ENCODE measurements at regions not wholly inside any gene's neighbourhood (a gene's known extent, or its start where the extent isn't known, plus 50 kb on each side); places are given as distances from the start of the nearest gene placed in this dataset.

DNA sequence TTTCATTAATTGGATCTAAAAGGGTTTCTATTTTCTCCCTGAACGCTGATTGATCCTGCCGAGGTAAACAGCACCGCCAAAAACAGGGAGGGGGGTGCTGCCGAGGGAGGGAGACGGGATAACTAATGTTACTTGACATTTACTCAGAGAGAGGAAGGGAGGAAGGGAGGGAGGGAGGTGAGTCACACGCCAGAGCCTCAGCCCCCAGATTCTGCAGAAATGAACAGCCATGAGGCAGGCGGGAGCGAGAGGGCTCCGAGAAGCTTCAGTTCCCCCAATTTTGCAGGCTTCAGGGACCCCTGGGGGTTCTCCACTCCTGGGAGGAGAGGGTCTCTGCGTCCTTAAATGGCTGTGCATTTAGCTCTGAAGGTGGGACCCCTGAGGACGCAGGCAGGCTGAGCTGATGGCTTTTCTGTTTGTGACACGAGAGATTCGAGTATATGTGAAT lies 59.1 kb upstream of the IER5L start:
- Histone ChIP-seq H3K4me3 (ENCODE audit: low read depth, low read length) (no peak overlapping the region), H3K36me3 (ENCODE audit: control insufficient read depth in 2 of 2, insufficient read depth in 1 of 2, low read length in 2 of 2) (no peaks in the 10 kb centered on the region), H3K9me3 (ENCODE audit: control insufficient read depth, insufficient read depth, low read depth, low read length) (no peaks in the 10 kb centered on the region), H3K27ac (ENCODE audit: extremely low read depth, low read depth, low read length) (no peak overlapping the region), H3K4me1 (ENCODE audit: control insufficient read depth, insufficient read depth, low read length) (no peaks in the 10 kb centered on the region)
- ChIA-PET CTCF (interaction anchor here (0.6 to 1.6 kb wide), 2 partner anchors 64 to 938 kb away, joined by 4 to 6 read pairs; no protein-coding TSS in a partner anchor), POLR2A (interaction anchor here (2.1 kb wide), 1 partner anchor 59 kb away, joined by 10 read pairs; the partner anchor contains the start of gene IER5L)
- TF ChIP-seq ZNF155 (tag by site-specific recombination; IDR thresholded peaks at IDR 0.05): no peak
- no peak for TF ChIP-seq ZNF24 (tag by site-specific recombination; IDR thresholded peaks at IDR 0.05)
- TF ChIP-seq ZNF48 (tag by site-specific recombination; IDR thresholded peaks at IDR 0.05): no peak
- TF ChIP-seq GLIS2 (tag by site-specific recombination; IDR thresholded peaks at IDR 0.05): 0 out of 2 replicates have a peak, but pooled peaks have one; percentile 24
- no peak for TF ChIP-seq SALL2 (tag by site-specific recombination; IDR thresholded peaks at IDR 0.05; ENCODE audit: borderline replicate concordance)
- TF ChIP-seq SP7 (tag by site-specific recombination; IDR thresholded peaks at IDR 0.05): 0 out of 2 replicates have a peak, but pooled peaks have one; percentile 12
- no peak for TF ChIP-seq ZNF548 (tag by site-specific recombination; IDR thresholded peaks at IDR 0.05)
- no peak; the same call in 1 of the 2 replicates for TF ChIP-seq ZBTB17 (tag by site-specific recombination; IDR thresholded peaks at IDR 0.05)
- no peak for TF ChIP-seq ZNF530 (tag by site-specific recombination; IDR thresholded peaks at IDR 0.05; ENCODE audit: low read depth)
- TF ChIP-seq, protein P1, sequence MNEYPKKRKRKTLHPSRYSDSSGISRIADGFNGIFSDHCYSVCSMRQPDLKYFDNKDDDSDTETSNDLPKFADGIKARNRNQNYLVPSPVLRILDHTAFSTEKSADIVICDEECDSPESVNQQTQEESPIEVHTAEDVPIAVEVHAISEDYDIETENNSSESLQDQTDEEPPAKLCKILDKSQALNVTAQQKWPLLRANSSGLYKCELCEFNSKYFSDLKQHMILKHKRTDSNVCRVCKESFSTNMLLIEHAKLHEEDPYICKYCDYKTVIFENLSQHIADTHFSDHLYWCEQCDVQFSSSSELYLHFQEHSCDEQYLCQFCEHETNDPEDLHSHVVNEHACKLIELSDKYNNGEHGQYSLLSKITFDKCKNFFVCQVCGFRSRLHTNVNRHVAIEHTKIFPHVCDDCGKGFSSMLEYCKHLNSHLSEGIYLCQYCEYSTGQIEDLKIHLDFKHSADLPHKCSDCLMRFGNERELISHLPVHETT (tag by site-specific recombination; IDR thresholded peaks at IDR 0.05): no peak
- 0 out of 2 replicates have a peak, but pooled peaks have one; percentile 5 for TF ChIP-seq EGR2 (tag by site-specific recombination; IDR thresholded peaks at IDR 0.05; ENCODE audit: low read depth)
- TF ChIP-seq, protein P2, sequence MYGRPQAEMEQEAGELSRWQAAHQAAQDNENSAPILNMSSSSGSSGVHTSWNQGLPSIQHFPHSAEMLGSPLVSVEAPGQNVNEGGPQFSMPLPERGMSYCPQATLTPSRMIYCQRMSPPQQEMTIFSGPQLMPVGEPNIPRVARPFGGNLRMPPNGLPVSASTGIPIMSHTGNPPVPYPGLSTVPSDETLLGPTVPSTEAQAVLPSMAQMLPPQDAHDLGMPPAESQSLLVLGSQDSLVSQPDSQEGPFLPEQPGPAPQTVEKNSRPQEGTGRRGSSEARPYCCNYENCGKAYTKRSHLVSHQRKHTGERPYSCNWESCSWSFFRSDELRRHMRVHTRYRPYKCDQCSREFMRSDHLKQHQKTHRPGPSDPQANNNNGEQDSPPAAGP (tag by site-specific recombination; IDR thresholded peaks at IDR 0.05): peak; percentile 58; the same call in 1 of the 2 replicates
- TF ChIP-seq, protein P3, sequence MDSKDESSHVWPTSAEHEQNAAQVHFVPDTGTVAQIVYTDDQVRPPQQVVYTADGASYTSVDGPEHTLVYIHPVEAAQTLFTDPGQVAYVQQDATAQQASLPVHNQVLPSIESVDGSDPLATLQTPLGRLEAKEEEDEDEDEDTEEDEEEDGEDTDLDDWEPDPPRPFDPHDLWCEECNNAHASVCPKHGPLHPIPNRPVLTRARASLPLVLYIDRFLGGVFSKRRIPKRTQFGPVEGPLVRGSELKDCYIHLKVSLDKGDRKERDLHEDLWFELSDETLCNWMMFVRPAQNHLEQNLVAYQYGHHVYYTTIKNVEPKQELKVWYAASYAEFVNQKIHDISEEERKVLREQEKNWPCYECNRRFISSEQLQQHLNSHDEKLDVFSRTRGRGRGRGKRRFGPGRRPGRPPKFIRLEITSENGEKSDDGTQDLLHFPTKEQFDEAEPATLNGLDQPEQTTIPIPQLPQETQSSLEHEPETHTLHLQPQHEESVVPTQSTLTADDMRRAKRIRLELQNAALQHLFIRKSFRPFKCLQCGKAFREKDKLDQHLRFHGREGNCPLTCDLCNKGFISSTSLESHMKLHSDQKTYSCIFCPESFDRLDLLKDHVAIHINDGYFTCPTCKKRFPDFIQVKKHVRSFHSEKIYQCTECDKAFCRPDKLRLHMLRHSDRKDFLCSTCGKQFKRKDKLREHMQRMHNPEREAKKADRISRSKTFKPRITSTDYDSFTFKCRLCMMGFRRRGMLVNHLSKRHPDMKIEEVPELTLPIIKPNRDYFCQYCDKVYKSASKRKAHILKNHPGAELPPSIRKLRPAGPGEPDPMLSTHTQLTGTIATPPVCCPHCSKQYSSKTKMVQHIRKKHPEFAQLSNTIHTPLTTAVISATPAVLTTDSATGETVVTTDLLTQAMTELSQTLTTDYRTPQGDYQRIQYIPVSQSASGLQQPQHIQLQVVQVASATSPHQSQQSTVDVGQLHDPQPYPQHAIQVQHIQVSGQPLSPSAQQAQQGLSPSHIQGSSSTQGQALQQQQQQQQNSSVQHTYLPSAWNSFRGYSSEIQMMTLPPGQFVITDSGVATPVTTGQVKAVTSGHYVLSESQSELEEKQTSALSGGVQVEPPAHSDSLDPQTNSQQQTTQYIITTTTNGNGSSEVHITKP (tag by site-specific recombination; IDR thresholded peaks at IDR 0.05): 0 out of 2 replicates have a peak, but pooled peaks have one; percentile 9
- TF ChIP-seq ZNF76 (tag by site-specific recombination; IDR thresholded peaks at IDR 0.05; ENCODE audit: borderline replicate concordance, low read depth): no peak
- TF ChIP-seq ZNF366 (tag by site-specific recombination; conservative IDR thresholded peaks at IDR 0.05): peak; percentile 42
- no peak for TF ChIP-seq ZNF324 (tag by site-specific recombination; IDR thresholded peaks at IDR 0.05)
- TF ChIP-seq, protein P4, sequence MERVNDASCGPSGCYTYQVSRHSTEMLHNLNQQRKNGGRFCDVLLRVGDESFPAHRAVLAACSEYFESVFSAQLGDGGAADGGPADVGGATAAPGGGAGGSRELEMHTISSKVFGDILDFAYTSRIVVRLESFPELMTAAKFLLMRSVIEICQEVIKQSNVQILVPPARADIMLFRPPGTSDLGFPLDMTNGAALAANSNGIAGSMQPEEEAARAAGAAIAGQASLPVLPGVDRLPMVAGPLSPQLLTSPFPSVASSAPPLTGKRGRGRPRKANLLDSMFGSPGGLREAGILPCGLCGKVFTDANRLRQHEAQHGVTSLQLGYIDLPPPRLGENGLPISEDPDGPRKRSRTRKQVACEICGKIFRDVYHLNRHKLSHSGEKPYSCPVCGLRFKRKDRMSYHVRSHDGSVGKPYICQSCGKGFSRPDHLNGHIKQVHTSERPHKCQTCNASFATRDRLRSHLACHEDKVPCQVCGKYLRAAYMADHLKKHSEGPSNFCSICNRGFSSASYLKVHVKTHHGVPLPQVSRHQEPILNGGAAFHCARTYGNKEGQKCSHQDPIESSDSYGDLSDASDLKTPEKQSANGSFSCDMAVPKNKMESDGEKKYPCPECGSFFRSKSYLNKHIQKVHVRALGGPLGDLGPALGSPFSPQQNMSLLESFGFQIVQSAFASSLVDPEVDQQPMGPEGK (tag by site-specific recombination; IDR thresholded peaks at IDR 0.05): peak; percentile 27; the same call in 1 of the 2 replicates
- TF ChIP-seq, protein P5, sequence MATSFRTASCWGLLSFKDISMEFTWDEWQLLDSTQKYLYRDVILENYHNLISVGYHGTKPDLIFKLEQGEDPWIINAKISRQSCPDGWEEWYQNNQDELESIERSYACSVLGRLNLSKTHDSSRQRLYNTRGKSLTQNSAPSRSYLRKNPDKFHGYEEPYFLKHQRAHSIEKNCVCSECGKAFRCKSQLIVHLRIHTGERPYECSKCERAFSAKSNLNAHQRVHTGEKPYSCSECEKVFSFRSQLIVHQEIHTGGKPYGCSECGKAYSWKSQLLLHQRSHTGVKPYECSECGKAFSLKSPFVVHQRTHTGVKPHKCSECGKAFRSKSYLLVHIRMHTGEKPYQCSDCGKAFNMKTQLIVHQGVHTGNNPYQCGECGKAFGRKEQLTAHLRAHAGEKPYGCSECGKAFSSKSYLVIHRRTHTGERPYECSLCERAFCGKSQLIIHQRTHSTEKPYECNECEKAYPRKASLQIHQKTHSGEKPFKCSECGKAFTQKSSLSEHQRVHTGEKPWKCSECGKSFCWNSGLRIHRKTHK (tag by site-specific recombination; IDR thresholded peaks at IDR 0.05): no peak
- no peak for TF ChIP-seq ZNF664 (tag by site-specific recombination; IDR thresholded peaks at IDR 0.05)
- peak; percentile 90 for TF ChIP-seq WT1 (tag by site-specific recombination; IDR thresholded peaks at IDR 0.05)
- TF ChIP-seq ZNF791 (tag by site-specific recombination; IDR thresholded peaks at IDR 0.05): no peak
- TF ChIP-seq MYNN (tag by site-specific recombination; IDR thresholded peaks at IDR 0.05; ENCODE audit: borderline replicate concordance): no peak
- TF ChIP-seq, protein P6, sequence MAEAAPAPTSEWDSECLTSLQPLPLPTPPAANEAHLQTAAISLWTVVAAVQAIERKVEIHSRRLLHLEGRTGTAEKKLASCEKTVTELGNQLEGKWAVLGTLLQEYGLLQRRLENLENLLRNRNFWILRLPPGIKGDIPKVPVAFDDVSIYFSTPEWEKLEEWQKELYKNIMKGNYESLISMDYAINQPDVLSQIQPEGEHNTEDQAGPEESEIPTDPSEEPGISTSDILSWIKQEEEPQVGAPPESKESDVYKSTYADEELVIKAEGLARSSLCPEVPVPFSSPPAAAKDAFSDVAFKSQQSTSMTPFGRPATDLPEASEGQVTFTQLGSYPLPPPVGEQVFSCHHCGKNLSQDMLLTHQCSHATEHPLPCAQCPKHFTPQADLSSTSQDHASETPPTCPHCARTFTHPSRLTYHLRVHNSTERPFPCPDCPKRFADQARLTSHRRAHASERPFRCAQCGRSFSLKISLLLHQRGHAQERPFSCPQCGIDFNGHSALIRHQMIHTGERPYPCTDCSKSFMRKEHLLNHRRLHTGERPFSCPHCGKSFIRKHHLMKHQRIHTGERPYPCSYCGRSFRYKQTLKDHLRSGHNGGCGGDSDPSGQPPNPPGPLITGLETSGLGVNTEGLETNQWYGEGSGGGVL (tag by site-specific recombination; IDR thresholded peaks at IDR 0.05): peak; percentile 85
- no peak for TF ChIP-seq ZNF426 (tag by site-specific recombination; IDR thresholded peaks at IDR 0.05)
- 0 out of 2 replicates have a peak, but pooled peaks have one; percentile 12 for TF ChIP-seq FEZF1 (tag by site-specific recombination; IDR thresholded peaks at IDR 0.05)
- TF ChIP-seq ZNF560 (tag by site-specific recombination; IDR thresholded peaks at IDR 0.05; ENCODE audit: borderline replicate concordance): no peak
- no peak for TF ChIP-seq ZSCAN16 (tag by site-specific recombination; IDR thresholded peaks at IDR 0.05)
